ENCODE measurements at regions not wholly inside any gene's neighbourhood (a gene's known extent, or its start where the extent isn't known, plus 50 kb on each side); places are given as distances from the start of the nearest gene placed in this dataset.

GRCh38 chr16:82252582-82252981 is 82.6 kb upstream of the MPHOSPH6 start:
- Mint-ChIP-seq H3K36me3 (ENCODE audit: unreplicated experiment) (no peaks in the 10 kb centered on the region), H3K9me3 (ENCODE audit: unreplicated experiment) (peaks cover 4% of the 10 kb centered on the region), H3K4me1 (ENCODE audit: unreplicated experiment) (no peaks in the 10 kb centered on the region), H3K27me3 (ENCODE audit: unreplicated experiment) (peaks cover 10% of the 10 kb centered on the region), H3K4me3 (ENCODE audit: unreplicated experiment) (no peak overlapping the region), H3K27ac (ENCODE audit: unreplicated experiment) (no peak overlapping the region)
- DNase-seq (ENCODE audit: extremely low spot score, unreplicated experiment), result no peak
- TF ChIP-seq, protein P1, sequence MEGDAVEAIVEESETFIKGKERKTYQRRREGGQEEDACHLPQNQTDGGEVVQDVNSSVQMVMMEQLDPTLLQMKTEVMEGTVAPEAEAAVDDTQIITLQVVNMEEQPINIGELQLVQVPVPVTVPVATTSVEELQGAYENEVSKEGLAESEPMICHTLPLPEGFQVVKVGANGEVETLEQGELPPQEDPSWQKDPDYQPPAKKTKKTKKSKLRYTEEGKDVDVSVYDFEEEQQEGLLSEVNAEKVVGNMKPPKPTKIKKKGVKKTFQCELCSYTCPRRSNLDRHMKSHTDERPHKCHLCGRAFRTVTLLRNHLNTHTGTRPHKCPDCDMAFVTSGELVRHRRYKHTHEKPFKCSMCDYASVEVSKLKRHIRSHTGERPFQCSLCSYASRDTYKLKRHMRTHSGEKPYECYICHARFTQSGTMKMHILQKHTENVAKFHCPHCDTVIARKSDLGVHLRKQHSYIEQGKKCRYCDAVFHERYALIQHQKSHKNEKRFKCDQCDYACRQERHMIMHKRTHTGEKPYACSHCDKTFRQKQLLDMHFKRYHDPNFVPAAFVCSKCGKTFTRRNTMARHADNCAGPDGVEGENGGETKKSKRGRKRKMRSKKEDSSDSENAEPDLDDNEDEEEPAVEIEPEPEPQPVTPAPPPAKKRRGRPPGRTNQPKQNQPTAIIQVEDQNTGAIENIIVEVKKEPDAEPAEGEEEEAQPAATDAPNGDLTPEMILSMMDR (IDR thresholded peaks at IDR 0.05), result no peak

DNA sequence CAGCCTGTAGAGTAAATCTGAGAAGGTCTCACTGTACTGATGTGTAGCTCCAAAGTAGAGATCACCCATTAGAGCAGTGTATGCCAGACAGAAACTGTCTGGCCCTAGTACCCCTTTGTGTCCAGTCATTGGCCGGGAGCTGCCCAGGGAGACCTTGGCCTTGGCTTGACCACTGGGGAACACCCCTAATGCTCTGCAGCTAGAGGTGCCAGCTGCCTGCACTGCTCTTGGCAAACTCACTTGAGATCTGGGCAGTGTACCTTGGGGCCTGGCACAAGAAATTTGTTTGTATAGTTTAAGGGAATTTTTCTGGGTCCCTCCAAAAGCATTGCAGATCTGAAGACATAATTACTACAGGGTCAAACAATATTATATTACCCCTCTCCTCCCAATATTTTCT is 78.7 kb upstream of the MPHOSPH6 start:
- H3K27ac Mint-ChIP-seq (ENCODE audit: unreplicated experiment), result no peak overlapping the region
- peaks cover 7% of the 10 kb centered on the region for H3K27me3 Mint-ChIP-seq (ENCODE audit: unreplicated experiment)
- no peaks in the 10 kb centered on the region for H3K4me1 Mint-ChIP-seq (ENCODE audit: unreplicated experiment)
- H3K4me3 Mint-ChIP-seq (ENCODE audit: unreplicated experiment), result no peak overlapping the region
- TF ChIP-seq, protein P1 (IDR thresholded peaks at IDR 0.05), result no peak
- peaks cover 4% of the 10 kb centered on the region for H3K9me3 Mint-ChIP-seq (ENCODE audit: unreplicated experiment)
- H3K36me3 Mint-ChIP-seq (ENCODE audit: unreplicated experiment), result no peaks in the 10 kb centered on the region
- DNase-seq (ENCODE audit: extremely low spot score, unreplicated experiment), result no peak

DNA sequence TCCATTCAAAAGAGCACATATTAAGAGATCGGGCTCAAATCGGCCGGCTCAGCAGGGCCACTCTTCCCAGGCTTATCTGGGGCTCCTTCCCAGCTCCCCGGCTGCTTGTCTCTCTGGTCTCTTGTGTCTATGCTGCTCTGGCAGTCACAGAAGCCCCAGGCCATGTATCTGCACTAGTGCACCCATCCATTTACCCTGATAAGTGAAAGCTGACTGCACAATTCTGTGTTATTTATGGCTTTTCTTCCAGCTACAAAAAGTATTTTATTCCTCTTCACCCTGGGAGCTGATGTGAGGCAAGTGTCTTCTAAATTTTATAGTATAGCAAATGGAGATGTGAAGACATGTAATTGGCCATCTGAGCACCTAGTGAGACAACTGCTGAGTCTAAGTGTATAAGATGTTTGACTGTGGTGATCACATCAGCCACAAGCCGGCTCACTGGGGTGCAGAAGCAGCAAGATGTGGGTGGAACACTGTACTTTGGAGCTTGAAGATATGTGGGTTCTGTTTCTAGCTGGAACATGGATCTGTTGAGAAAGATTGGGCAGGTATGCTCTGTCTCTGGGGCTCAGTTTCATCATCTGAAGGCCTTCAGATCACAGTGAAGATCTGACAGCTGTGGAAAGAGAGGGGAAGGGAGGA is 78.1 kb upstream of the MPHOSPH6 start:
- H3K9me3 Mint-ChIP-seq (ENCODE audit: unreplicated experiment), result peaks cover 4% of the 10 kb centered on the region
- H3K27me3 Mint-ChIP-seq (ENCODE audit: unreplicated experiment), result peaks cover 7% of the 10 kb centered on the region
- TF ChIP-seq, protein P1 (IDR thresholded peaks at IDR 0.05), result no peak
- no peak for DNase-seq (ENCODE audit: extremely low spot score, unreplicated experiment)
- H3K4me1 Mint-ChIP-seq (ENCODE audit: unreplicated experiment), result no peaks in the 10 kb centered on the region
- H3K27ac Mint-ChIP-seq (ENCODE audit: unreplicated experiment), result no peak overlapping the region
- no peak overlapping the region for H3K4me3 Mint-ChIP-seq (ENCODE audit: unreplicated experiment)
- H3K36me3 Mint-ChIP-seq (ENCODE audit: unreplicated experiment), result no peaks in the 10 kb centered on the region

DNA sequence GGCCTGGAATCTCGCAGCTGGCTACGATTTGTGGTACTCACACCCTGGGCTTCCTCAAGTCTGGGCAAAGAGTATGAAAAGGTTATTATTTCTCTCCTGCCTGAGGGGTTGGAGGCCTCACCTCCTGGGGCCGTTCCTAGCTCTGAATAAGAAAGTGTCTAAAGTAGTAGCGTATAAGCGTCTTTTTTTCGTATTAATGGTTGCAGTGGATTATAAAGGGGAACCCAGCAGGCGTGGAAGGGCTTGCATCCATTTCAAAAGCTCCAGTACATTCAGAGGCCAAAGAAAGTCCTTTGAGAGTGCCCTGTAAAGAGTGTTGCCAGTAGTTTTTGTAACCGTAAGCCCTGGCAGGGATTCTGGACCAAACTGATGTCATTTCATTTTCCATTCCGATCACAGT is 72.2 kb upstream of the MPHOSPH6 start:
- Mint-ChIP-seq H3K36me3 (ENCODE audit: unreplicated experiment) (no peaks in the 10 kb centered on the region), H3K27ac (ENCODE audit: unreplicated experiment) (no peak overlapping the region), H3K4me1 (ENCODE audit: unreplicated experiment) (no peaks in the 10 kb centered on the region), H3K27me3 (ENCODE audit: unreplicated experiment) (peaks cover 26% of the 10 kb centered on the region), H3K9me3 (ENCODE audit: unreplicated experiment) (no peaks in the 10 kb centered on the region), H3K4me3 (ENCODE audit: unreplicated experiment) (no peak overlapping the region)
- DNase-seq (ENCODE audit: extremely low spot score, unreplicated experiment), result no peak
- TF ChIP-seq, protein P1 (IDR thresholded peaks at IDR 0.05), result no peak

- H3K27me3 Mint-ChIP-seq (ENCODE audit: unreplicated experiment), result peaks cover 32% of the 10 kb centered on the region
- no peak overlapping the region for H3K27ac Mint-ChIP-seq (ENCODE audit: unreplicated experiment)
- TF ChIP-seq, protein P1 (IDR thresholded peaks at IDR 0.05), result no peak
- no peak for DNase-seq (ENCODE audit: extremely low spot score, unreplicated experiment)
- no peaks in the 10 kb centered on the region for H3K9me3 Mint-ChIP-seq (ENCODE audit: unreplicated experiment)
- H3K4me3 Mint-ChIP-seq (ENCODE audit: unreplicated experiment), result no peak overlapping the region
- H3K36me3 Mint-ChIP-seq (ENCODE audit: unreplicated experiment), result no peaks in the 10 kb centered on the region
- H3K4me1 Mint-ChIP-seq (ENCODE audit: unreplicated experiment), result no peaks in the 10 kb centered on the region
Observed at GRCh38 chr16:82241469-82242052, 71.5 kb upstream of the MPHOSPH6 start.

All from osteocyte (in vitro differentiated cells).